ENCODE measurements at regions not wholly inside any gene's neighbourhood (a gene's known extent, or its start where the extent isn't known, plus 50 kb on each side); places are given as distances from the start of the nearest gene placed in this dataset.

DNA sequence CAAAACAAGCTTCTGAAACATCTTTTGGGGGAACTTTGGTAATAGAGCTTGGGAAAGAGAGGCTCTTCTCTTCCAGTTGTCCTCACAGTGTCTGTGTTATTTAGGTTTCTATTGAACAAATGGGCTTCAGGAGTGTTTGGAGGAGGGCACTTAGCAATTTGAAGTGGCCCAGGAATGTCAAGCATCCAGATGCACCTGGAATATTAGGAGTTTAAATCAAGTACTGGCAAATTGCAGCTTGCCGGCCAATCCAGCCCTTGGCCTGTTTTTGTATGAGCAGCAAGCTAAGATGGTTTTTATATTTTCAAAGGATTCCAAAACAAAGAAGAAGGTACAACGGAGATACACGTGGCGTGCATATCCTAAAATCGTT is 94.7 kb downstream of the CCDC185 start:
- CTCF ChIA-PET: interaction anchor here (0.7 to 1.2 kb wide), 4 partner anchors 44 to 200 kb away, joined by 3 to 4 read pairs (median 4); no protein-coding TSS in a partner anchor
- POLR2A ChIA-PET: no interaction called here

DNA sequence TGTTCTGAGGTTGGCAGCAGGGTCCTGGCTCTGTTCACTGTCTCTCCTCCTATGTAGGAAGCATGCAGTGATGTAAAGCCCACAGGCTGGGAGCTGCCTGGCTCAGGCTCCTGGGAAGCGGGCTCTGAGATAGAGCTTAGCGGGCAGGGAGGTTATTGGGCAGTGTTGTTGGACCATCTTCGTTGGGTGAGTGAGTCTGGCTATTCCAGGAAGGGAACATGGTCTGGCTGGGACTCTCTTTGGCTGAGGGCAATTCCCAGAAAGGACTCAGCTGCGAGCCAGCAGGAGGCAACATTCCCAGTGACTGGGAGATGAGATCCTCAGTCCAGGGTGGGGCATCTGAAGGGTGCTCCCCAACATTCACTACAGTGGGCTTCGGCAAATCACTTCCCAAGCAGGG is 96.2 kb downstream of the CCDC185 start:
- POLR2A ChIA-PET: no interaction called here
- TF ChIP-seq ZNF768 (tag by site-specific recombination; IDR thresholded peaks at IDR 0.05): no peak
- no peak for TF ChIP-seq ZNF600 (tag by site-specific recombination; IDR thresholded peaks at IDR 0.05)
- no peak for TF ChIP-seq ZSCAN16 (tag by site-specific recombination; IDR thresholded peaks at IDR 0.05)
- TF ChIP-seq ZNF394 (tag by site-specific recombination; IDR thresholded peaks at IDR 0.05; ENCODE audit: borderline replicate concordance): no peak
- no peak for TF ChIP-seq ZNF223 (tag by site-specific recombination; IDR thresholded peaks at IDR 0.05)
- TF ChIP-seq ZNF626 (tag by site-specific recombination; IDR thresholded peaks at IDR 0.05): no peak
- TF ChIP-seq, protein P1, sequence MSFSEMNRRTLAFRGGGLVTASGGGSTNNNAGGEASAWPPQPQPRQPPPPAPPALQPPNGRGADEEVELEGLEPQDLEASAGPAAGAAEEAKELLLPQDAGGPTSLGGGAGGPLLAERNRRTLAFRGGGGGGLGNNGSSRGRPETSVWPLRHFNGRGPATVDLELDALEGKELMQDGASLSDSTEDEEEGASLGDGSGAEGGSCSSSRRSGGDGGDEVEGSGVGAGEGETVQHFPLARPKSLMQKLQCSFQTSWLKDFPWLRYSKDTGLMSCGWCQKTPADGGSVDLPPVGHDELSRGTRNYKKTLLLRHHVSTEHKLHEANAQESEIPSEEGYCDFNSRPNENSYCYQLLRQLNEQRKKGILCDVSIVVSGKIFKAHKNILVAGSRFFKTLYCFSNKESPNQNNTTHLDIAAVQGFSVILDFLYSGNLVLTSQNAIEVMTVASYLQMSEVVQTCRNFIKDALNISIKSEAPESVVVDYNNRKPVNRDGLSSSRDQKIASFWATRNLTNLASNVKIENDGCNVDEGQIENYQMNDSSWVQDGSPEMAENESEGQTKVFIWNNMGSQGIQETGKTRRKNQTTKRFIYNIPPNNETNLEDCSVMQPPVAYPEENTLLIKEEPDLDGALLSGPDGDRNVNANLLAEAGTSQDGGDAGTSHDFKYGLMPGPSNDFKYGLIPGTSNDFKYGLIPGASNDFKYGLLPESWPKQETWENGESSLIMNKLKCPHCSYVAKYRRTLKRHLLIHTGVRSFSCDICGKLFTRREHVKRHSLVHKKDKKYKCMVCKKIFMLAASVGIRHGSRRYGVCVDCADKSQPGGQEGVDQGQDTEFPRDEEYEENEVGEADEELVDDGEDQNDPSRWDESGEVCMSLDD (tag by site-specific recombination; IDR thresholded peaks at IDR 0.05): no peak
- TF ChIP-seq ZNF121 (tag by site-specific recombination; IDR thresholded peaks at IDR 0.05): no peak
- TF ChIP-seq ZNF530 (tag by site-specific recombination; IDR thresholded peaks at IDR 0.05; ENCODE audit: low read depth): no peak
- no peak for TF ChIP-seq HOXA7 (CRISPR knock-in tag; IDR thresholded peaks at IDR 0.05; ENCODE audit: borderline replicate concordance)
- no peak overlapping the region for H3K4me3 ChIP-seq (ENCODE audit: low read depth, low read length)
- no peaks in the 10 kb centered on the region for H3K9me3 ChIP-seq (ENCODE audit: control insufficient read depth, insufficient read depth, low read depth, low read length)
- no peak overlapping the region for H3K27ac ChIP-seq (ENCODE audit: extremely low read depth, low read depth, low read length)
- H3K36me3 ChIP-seq (ENCODE audit: control insufficient read depth in 2 of 2, insufficient read depth in 1 of 2, low read length in 2 of 2): no peaks in the 10 kb centered on the region
- H3K4me1 ChIP-seq (ENCODE audit: control insufficient read depth, insufficient read depth, low read length): peaks cover 4% of the 10 kb centered on the region; the same call in 1 of the 2 replicates
- CTCF ChIA-PET: interaction anchor here (0.7 kb wide), 1 partner anchor 131 kb away, joined by 3 read pairs; no protein-coding TSS in a partner anchor

More for the DNA sequence above, 94.7 kb downstream of the CCDC185 start:
- no peaks in the 10 kb centered on the region for H3K36me3 ChIP-seq (ENCODE audit: control insufficient read depth in 2 of 2, insufficient read depth in 1 of 2, low read length in 2 of 2)
- no peak overlapping the region for H3K27ac ChIP-seq (ENCODE audit: extremely low read depth, low read depth, low read length)
- peaks cover 4% of the 10 kb centered on the region; the same call in 1 of the 2 replicates for H3K4me1 ChIP-seq (ENCODE audit: control insufficient read depth, insufficient read depth, low read length)
- TF ChIP-seq, protein P2, sequence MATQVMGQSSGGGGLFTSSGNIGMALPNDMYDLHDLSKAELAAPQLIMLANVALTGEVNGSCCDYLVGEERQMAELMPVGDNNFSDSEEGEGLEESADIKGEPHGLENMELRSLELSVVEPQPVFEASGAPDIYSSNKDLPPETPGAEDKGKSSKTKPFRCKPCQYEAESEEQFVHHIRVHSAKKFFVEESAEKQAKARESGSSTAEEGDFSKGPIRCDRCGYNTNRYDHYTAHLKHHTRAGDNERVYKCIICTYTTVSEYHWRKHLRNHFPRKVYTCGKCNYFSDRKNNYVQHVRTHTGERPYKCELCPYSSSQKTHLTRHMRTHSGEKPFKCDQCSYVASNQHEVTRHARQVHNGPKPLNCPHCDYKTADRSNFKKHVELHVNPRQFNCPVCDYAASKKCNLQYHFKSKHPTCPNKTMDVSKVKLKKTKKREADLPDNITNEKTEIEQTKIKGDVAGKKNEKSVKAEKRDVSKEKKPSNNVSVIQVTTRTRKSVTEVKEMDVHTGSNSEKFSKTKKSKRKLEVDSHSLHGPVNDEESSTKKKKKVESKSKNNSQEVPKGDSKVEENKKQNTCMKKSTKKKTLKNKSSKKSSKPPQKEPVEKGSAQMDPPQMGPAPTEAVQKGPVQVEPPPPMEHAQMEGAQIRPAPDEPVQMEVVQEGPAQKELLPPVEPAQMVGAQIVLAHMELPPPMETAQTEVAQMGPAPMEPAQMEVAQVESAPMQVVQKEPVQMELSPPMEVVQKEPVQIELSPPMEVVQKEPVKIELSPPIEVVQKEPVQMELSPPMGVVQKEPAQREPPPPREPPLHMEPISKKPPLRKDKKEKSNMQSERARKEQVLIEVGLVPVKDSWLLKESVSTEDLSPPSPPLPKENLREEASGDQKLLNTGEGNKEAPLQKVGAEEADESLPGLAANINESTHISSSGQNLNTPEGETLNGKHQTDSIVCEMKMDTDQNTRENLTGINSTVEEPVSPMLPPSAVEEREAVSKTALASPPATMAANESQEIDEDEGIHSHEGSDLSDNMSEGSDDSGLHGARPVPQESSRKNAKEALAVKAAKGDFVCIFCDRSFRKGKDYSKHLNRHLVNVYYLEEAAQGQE (tag by site-specific recombination; IDR thresholded peaks at IDR 0.05): no peak
- TF ChIP-seq EGR2 (tag by site-specific recombination; IDR thresholded peaks at IDR 0.05; ENCODE audit: low read depth) (no peak), ZBTB17 (tag by site-specific recombination; IDR thresholded peaks at IDR 0.05) (no peak), BCL11B (tag by site-specific recombination; IDR thresholded peaks at IDR 0.05; ENCODE audit: low read depth) (no peak), ZNF169 (tag by site-specific recombination; IDR thresholded peaks at IDR 0.05) (no peak), BCL6B (tag by site-specific recombination; IDR thresholded peaks at IDR 0.05) (no peak), ZFP3 (tag by site-specific recombination; IDR thresholded peaks at IDR 0.05; ENCODE audit: low read depth) (no peak), ZNF514 (tag by site-specific recombination; IDR thresholded peaks at IDR 0.05) (no peak), ZNF623 (tag by site-specific recombination; IDR thresholded peaks at IDR 0.05) (no peak), SP7 (tag by site-specific recombination; IDR thresholded peaks at IDR 0.05) (no peak), ZNF324 (tag by site-specific recombination; IDR thresholded peaks at IDR 0.05) (no peak)
- TF ChIP-seq, protein P3, sequence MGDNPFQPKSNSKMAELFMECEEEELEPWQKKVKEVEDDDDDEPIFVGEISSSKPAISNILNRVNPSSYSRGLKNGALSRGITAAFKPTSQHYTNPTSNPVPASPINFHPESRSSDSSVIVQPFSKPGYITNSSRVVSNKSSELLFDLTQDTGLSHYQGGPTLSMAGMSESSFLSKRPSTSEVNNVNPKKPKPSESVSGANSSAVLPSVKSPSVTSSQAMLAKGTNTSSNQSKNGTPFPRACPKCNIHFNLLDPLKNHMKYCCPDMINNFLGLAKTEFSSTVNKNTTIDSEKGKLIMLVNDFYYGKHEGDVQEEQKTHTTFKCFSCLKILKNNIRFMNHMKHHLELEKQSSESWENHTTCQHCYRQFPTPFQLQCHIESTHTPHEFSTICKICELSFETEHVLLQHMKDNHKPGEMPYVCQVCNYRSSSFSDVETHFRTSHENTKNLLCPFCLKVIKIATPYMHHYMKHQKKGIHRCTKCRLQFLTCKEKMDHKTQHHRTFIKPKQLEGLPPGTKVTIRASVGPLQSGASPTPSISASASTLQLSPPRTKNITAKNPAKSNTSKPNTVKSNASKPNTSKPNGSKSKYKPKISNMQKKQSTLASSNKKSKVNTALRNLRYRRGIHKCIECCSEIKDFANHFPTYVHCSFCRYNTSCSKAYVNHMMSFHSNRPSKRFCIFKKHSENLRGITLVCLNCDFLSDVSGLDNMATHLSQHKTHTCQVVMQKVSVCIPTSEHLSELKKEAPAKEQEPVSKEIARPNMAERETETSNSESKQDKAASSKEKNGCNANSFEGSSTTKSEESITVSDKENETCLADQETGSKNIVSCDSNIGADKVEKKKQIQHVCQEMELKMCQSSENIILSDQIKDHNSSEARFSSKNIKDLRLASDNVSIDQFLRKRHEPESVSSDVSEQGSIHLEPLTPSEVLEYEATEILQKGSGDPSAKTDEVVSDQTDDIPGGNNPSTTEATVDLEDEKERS (tag by site-specific recombination; IDR thresholded peaks at IDR 0.05): no peak
- H3K4me3 ChIP-seq (ENCODE audit: low read depth, low read length): no peak overlapping the region
- no peaks in the 10 kb centered on the region for H3K9me3 ChIP-seq (ENCODE audit: control insufficient read depth, insufficient read depth, low read depth, low read length)

Data from HEK293 (cell line).